ENCODE measurements at regions not wholly inside any gene's neighbourhood (a gene's known extent, or its start where the extent isn't known, plus 50 kb on each side); places are given as distances from the start of the nearest gene placed in this dataset.

DNA sequence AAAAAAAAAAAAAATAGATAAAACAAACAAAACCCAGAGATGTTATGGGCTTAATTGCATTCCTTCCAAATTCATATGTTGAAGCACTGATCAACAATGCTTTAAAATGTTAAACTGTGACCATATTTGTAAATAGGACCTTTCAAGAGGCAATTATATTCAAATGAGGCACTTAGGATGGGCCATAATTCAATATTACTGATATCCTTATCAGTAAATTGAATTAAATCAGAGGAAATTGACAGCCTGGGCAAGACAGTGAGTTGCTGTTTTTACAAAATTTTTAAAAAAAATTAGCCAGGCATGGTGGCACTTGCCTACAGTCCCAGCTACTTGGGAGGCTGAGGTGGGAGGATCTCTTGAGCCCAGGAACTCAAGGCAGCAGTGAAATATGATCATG is 364.1 kb downstream of the GJA1 start:
- Mint-ChIP-seq H3K4me1 (ENCODE audit: unreplicated experiment) (peaks cover 10% of the 10 kb centered on the region), H3K4me3 (ENCODE audit: unreplicated experiment) (no peak overlapping the region), H3K9me3 (ENCODE audit: unreplicated experiment) (peaks cover 26% of the 10 kb centered on the region), H3K27ac (ENCODE audit: unreplicated experiment) (no peak overlapping the region), H3K36me3 (ENCODE audit: unreplicated experiment) (peaks cover 6% of the 10 kb centered on the region), H3K27me3 (ENCODE audit: unreplicated experiment) (no peaks in the 10 kb centered on the region)
- no peak for DNase-seq (ENCODE audit: extremely low spot score, unreplicated experiment)
- TF ChIP-seq, protein P1, sequence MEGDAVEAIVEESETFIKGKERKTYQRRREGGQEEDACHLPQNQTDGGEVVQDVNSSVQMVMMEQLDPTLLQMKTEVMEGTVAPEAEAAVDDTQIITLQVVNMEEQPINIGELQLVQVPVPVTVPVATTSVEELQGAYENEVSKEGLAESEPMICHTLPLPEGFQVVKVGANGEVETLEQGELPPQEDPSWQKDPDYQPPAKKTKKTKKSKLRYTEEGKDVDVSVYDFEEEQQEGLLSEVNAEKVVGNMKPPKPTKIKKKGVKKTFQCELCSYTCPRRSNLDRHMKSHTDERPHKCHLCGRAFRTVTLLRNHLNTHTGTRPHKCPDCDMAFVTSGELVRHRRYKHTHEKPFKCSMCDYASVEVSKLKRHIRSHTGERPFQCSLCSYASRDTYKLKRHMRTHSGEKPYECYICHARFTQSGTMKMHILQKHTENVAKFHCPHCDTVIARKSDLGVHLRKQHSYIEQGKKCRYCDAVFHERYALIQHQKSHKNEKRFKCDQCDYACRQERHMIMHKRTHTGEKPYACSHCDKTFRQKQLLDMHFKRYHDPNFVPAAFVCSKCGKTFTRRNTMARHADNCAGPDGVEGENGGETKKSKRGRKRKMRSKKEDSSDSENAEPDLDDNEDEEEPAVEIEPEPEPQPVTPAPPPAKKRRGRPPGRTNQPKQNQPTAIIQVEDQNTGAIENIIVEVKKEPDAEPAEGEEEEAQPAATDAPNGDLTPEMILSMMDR (IDR thresholded peaks at IDR 0.05) = no peak

DNA sequence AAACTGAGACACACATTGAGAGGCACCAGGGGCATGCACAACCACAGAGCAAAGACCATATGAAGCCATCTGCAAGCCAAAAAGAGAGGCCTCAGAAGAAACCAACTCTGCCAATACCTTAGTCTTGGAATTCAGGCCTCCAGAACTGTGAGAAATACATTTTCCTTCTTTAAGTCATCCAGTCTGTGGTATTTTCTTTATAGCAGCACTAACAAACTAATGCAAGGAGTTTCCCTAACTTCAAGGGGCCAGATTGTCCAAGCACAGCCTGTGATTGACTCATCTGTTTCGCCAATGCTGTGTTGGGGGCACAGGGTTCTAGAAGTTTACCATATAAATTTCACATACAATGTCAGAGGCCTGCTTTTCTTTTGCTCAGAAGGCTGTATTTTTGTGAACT is 364.6 kb downstream of the GJA1 start:
- Mint-ChIP-seq H3K4me1 (ENCODE audit: unreplicated experiment) (peaks cover 6% of the 10 kb centered on the region), H3K4me3 (ENCODE audit: unreplicated experiment) (no peak overlapping the region), H3K27ac (ENCODE audit: unreplicated experiment) (no peak overlapping the region), H3K27me3 (ENCODE audit: unreplicated experiment) (no peaks in the 10 kb centered on the region), H3K9me3 (ENCODE audit: unreplicated experiment) (peaks cover 26% of the 10 kb centered on the region), H3K36me3 (ENCODE audit: unreplicated experiment) (peaks cover 6% of the 10 kb centered on the region)
- DNase-seq (ENCODE audit: extremely low spot score, unreplicated experiment) = no peak
- TF ChIP-seq, protein P1 (IDR thresholded peaks at IDR 0.05) = no peak

DNA sequence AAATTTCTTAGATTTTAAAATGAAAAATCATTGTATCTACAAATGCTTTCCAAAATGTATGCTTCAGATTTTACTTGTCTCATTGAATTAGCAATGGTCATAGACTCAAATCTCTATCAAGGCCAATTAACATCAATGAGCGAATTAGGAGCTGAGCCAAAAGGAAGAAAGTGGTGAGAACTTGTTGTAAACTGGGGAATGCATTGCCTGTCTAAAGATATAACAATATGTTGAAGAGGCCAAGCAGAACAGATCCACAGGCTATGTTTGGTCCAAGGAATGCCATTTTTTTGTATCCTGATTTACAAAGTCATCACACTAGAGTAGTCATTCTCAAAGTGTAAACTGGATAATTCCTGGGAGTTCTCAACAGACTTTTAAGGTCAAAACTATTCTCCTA is 370.7 kb downstream of the GJA1 start:
- H3K27me3 Mint-ChIP-seq (ENCODE audit: unreplicated experiment) = no peaks in the 10 kb centered on the region
- no peak overlapping the region for H3K27ac Mint-ChIP-seq (ENCODE audit: unreplicated experiment)
- H3K4me3 Mint-ChIP-seq (ENCODE audit: unreplicated experiment) = no peak overlapping the region
- DNase-seq (ENCODE audit: extremely low spot score, unreplicated experiment) = no peak
- H3K4me1 Mint-ChIP-seq (ENCODE audit: unreplicated experiment) = peaks cover 6% of the 10 kb centered on the region
- H3K9me3 Mint-ChIP-seq (ENCODE audit: unreplicated experiment) = peaks cover 10% of the 10 kb centered on the region
- TF ChIP-seq, protein P1 (IDR thresholded peaks at IDR 0.05) = no peak
- no peaks in the 10 kb centered on the region for H3K36me3 Mint-ChIP-seq (ENCODE audit: unreplicated experiment)

DNA sequence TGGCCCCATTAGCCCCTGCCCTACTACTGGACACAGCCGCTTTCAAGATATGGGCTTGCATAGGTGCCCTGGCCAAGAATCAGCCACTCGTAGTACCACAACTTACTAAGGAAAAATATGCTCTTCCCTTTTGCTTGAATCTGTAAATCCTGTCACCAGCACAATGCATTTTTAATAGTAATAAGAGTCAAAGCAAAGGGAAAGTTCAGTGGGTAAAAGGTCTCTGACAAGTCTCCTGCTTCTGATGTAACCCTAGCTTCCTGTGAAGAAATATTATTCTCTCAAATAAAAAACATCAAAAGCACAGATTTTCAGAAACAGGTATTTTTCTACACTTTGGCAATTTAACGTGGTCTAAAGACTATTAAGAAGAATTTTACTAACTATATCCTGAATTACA is 373.8 kb downstream of the GJA1 start:
- peaks cover 6% of the 10 kb centered on the region for H3K4me1 Mint-ChIP-seq (ENCODE audit: unreplicated experiment)
- H3K27me3 Mint-ChIP-seq (ENCODE audit: unreplicated experiment) = no peaks in the 10 kb centered on the region
- no peak for DNase-seq (ENCODE audit: extremely low spot score, unreplicated experiment)
- no peaks in the 10 kb centered on the region for H3K36me3 Mint-ChIP-seq (ENCODE audit: unreplicated experiment)
- H3K9me3 Mint-ChIP-seq (ENCODE audit: unreplicated experiment) = no peaks in the 10 kb centered on the region
- H3K27ac Mint-ChIP-seq (ENCODE audit: unreplicated experiment) = no peak overlapping the region
- no peak overlapping the region for H3K4me3 Mint-ChIP-seq (ENCODE audit: unreplicated experiment)
- TF ChIP-seq, protein P1 (IDR thresholded peaks at IDR 0.05) = no peak

DNA sequence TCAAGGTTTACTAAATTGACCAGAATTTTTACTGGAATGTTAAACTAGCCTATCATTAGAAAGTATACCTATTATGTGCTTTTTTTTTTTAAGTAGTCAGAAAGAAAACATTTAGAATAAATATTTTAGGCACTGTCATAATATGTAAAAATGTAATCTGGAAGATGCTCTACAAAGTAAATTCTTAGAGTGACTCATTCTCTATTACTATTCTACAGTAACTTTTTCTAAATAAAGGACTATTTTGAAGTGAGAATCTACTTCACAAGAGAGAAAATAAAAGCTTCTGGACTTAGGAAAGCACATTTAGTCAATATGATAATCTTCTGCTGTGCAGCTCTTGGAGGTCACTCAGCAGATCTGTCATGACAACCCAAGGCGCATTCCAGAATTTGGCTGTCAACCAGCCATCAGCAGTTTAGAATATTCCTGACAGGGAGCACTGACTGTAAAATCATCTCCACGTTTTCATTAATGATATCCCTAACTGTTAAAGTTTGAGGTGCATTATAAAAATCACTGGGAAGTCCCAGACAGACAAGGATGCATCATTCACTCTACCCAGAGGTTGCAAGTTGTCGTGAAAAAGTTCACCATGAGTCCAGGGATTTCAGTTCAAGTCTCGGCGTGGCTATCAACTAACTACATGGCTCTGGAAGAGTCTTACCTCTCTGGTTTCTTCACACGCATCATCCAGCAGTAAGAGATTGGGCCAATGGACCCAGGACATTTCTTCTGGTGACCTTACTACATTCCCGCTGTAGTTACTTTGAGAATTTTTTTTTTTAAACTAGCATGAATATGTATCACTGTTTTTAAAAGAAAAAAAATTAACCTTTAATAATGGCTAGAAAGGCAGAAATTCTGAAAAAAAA is 374.9 kb downstream of the GJA1 start:
- TF ChIP-seq, protein P1 (IDR thresholded peaks at IDR 0.05) = no peak
- Mint-ChIP-seq H3K27me3 (ENCODE audit: unreplicated experiment) (no peaks in the 10 kb centered on the region), H3K36me3 (ENCODE audit: unreplicated experiment) (no peaks in the 10 kb centered on the region), H3K27ac (ENCODE audit: unreplicated experiment) (no peak overlapping the region), H3K4me3 (ENCODE audit: unreplicated experiment) (no peak overlapping the region), H3K9me3 (ENCODE audit: unreplicated experiment) (no peaks in the 10 kb centered on the region), H3K4me1 (ENCODE audit: unreplicated experiment) (peaks cover 6% of the 10 kb centered on the region)
- DNase-seq (ENCODE audit: extremely low spot score, unreplicated experiment) = no peak
